UCSD-AML1 (cell line): ENCODE measurements at regions not wholly inside any gene's neighbourhood (a gene's known extent, or its start where the extent isn't known, plus 50 kb on each side); places are given as distances from the start of the nearest gene placed in this dataset.

ENCODE experiments used
- DNase-seq: peaks from one replicate; lab custom pipeline; 2025; ENCODE audit not compliant: unreplicated experiment; lab: John Stamatoyannopoulos, UW

DNA sequence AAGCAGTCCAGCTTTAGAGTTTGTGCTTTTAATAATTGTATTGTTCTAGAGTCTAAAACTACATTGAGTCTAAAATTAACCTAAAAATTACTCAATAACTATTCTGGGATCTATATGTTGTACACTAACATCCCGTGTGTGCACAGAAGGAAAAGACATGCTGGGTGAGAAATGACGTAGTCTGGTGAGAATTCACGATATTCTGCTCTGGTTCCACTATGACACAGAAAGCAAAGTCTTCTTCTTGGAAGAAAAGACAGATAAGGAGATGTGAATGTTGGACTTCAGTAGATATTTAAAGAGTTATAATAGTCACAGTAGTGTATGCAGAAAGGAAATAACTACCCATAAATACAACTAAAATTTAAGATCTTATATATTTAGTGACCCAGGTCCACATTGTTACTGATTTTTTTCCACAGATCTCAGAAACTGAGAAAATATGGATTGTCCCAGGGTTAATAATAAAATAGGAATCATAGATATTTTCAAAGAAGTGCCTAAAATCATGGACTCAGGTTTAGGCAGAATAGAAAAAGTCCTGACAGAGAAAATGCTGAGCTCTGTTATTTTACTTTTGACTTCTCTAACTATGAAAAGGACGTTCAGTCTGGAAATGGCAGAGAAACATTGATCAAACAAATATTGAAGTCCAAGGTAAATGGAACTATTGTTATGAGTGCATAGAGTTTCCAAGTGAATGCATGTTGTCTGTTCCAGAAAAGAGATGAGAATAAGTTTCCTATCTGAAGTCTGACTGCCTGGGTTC lies 170.7 kb downstream of the ANKRD50 start:
- no peak for DNase-seq

DNA sequence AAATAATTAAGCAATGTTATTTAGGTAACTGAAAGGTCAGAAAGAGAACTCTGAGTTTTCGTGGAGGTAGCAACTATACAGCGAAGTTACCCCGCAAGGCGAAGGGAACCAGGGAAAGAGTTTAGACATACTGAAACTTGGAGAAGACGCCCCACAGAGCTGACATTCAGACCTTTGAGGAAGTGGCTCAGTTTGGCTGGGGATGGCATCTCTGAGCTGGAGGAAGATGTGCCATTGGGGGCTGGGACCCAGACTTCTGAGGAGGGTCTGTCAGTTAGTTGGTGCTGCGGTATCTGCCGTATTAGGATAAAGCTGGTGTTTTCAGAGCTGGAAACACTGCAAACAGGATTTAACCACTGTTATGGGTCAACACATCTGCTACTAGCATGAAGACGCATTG lies 156.6 kb downstream of the ANKRD50 start:
- DNase-seq: no peak

DNA sequence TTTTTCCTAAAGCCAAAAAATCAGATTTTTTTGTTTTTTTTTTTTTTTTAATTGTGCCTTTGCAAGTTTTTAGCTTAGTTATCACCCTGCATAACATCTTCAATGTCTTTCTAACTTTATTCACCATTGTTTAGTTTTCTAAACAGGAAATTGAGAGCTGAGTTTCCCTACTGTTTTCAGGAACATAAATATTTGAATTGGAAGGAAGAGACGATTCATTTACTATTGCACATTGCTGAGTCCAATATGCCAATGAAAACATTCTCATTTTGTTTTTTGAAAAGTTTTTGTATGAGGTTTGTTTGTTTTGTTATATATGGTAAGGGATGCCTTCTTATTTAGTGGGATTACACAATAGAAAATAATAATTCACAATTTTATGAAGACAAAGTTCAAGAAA lies 148.4 kb downstream of the ANKRD50 start:
- no peak for DNase-seq

DNA sequence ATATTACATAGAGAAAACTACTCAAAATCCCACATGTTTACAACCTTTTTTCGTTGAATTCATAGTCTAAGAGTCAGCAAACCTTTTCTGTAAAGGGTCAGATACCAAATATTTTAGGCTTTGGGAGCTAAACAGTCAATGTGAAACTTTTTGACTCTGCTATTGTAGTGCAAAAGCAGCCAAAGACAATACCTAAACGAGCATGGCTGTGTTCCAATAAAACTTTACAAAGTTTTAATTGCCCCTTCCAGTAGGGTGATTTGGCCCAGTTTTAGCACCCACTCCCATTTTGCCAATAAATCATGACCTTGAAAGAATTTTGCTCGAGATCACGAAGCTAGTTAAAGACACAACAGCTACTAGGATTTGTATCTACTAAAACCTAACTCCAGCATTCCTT lies 147.2 kb downstream of the ANKRD50 start:
- no peak for DNase-seq

DNA sequence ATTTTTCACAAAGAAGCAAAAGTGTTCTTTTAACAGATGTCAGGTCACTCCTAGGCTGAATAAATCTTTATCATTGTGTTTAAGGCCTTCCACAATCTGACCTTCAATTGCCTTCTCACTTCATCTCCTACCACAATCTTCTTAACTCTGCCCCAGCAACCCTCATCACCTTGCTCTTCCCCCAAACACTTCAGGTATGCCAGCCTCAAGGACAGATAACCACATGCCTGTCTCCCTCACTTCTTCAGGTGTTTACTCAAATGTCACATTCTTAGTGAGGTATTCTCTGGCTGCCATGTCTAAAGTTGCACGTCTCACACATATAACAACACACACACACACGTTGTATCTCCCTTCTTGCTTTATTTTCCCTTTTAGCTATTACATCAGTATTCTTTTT lies 146.5 kb downstream of the ANKRD50 start:
- DNase-seq: no peak

DNA sequence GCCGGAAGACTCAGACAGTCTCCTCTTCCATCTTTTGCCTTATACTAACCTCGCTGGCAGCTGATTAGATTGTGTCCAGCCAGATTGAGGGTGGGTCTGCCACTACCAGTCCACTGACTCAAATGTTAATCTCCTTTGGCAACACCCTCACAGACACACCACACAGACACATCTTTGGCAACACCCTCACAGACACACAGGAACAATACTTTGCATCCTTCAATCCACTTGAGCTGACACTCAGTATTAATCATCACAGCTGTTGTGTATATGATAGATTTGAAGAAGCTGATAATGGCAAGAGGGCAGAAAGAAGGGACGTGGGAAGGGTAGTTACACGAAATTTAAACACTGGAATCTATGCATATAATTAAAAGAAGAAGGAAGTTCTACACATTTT lies 139.5 kb downstream of the ANKRD50 start:
- DNase-seq: no peak

DNA sequence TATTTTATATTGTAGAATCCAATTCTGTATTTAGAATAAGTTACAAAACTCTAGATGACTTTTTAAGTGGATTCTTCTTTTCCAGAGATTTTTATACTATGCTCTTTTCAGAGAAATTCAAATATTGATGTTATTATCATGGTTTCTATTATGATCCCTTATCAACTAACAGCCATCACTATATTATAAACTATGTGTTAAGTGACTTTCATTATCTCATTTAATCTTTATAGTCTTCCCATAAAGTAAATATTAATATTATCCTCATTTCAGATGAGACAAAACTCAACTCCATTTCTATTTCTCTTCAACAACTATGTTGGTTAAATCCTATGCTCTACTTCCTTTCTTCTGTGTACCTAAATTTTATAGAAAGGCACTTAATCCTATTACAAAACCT lies 132.6 kb downstream of the ANKRD50 start:
- no peak for DNase-seq

DNA sequence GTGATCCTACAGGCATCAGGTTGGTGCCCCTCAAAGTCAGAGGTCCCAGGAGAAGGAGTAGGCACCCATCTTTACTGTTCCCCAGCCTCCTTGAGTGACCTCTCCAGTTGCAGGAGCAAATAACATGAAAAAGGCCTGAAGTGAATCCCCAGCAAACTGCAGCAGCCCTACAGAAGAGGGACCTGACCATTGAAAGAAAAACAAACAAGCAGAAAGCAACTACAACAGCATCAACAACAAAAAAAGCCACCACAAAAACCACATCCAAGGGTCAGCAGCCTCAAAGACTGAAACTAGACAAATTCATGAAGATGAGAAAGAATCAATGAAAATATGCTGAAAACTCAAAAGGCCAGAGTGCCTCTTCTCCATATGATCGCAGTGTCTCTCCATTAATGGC lies 128.7 kb downstream of the ANKRD50 start:
- DNase-seq: no peak

DNA sequence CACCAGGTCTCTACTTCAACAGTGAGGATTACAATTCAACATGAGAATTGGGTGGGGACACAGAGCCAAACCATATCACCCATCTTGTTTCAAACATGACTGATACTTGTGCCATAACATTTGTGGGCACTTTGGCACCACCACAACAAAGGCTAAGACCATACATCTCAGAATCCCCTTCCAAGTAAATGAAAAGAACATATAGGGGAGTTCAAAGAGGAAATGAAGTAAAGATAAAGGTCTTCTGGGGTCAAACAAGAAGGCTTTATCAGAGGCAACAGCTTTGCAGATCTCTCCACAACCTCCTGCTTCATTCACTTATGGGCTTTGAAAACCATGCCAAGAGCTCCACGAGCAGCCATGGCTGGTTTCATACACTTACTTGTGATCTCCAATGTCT lies 122.7 kb downstream of the ANKRD50 start:
- DNase-seq: no peak

DNA sequence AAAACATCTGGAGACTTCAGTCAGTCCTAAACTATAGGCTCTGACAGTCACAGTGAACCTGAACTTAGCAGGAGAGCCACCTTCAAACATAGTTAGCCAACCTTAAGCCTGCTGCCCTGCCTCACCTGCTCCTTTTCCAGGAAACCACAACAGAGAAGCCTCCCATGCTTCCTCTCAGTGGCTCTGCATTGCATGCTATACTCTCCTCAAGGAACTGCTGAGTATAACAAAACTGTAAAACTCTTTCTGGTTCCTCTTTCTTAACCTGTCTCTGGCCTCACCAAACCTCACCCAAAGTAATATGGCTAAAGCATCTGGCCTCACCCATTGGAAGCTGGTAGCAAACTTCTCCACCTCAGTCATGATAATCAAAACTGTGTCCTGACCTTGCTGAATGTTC lies 122.1 kb downstream of the ANKRD50 start:
- DNase-seq: no peak

DNA sequence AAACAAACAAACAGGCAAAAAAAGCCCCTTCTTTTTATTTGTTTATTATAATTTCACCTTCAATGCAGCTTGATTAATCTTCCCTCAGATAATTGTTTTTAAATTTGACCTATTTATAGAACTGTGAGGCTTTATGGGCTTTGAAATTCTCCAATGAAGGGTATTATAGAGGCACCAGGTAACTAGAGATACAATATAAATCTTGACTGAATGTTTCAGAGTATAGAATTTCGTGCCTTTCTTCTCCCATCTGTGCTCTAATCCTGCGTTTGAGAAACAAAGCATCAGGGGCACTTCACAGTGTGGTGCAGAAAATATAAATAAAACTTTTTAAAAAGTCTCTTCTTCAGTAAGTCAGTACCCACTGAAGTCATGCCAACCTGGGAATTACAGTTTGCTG lies 120.9 kb downstream of the ANKRD50 start:
- DNase-seq: no peak

DNA sequence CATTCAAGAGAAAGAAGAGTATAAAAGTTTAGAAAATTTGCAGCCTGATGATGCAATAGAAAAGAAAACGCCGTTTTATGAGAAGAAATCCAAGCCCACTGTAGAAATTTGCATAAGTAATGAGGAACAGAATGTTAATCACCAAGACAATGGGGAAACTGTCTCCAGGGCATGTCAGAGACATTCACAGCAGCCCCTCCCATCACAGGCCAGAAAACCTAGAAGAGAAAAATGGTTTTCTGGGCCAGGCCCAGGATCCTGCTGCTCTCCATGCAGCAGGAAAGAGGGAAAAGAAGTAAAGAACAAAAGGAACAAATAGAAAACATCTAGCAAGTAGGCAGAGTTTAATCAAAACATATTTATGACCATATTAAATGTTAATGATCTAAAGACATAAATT lies 119.0 kb downstream of the ANKRD50 start:
- DNase-seq: no peak

DNA sequence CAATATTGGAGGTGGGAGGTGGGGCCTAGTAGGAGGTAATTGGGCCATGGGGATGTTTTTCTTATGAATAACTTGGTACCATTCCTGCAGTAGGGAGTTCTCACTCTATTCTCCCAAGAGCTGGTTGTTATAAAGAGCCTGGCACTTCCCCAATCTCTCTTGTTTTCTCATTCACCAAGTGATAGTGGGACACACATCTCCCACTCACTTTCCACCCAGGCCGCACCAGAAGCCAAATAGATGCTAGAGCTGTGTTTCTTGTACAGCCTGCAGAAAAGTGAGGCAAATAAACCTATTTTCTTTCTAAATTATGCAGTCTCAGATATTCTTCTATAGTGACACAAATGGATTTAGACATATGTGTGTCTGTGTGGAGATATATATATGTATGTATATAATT lies 117.6 kb downstream of the ANKRD50 start:
- DNase-seq: no peak

DNA sequence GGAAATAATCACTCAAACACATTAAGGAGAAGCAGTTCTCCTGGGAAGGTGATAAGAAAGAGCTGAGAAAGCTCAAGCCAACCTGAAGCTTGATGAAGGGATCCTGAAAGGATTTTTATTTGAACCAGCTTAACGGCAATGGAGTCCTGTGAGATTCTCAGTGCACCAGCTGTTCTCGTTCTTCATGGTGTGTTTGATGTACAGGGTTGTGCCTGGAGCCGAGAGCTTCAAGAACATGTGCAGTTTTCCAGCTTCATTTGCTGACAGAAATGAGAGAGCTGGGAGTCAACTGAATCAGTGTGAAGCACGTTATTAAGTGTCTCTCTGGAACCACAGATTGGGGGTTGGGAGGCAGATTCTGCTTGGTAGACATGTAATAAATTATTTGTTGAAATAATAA lies 115.7 kb downstream of the ANKRD50 start:
- DNase-seq: no peak

DNA sequence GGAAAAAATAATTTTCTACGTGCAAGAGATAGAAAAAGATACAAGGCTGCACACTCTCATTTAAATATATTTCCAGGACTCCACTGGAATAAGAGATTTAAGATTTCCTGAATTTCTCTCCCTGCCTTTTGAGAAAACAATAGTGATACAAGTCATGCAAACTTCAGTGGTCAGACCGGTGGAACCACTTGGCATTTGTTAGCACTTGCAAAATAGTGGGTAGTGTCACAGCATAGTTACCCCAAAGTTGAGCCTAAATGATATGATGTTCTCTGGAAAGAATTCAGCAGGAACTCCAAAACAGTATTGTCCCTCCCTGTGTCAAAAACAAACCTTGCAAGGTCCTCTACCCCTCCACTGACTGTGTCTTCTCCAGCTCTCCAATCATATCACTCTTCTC lies 102.3 kb downstream of the ANKRD50 start:
- no peak for DNase-seq
